ENCODE measurements at regions not wholly inside any gene's neighbourhood (a gene's known extent, or its start where the extent isn't known, plus 50 kb on each side); places are given as distances from the start of the nearest gene placed in this dataset.

DNA sequence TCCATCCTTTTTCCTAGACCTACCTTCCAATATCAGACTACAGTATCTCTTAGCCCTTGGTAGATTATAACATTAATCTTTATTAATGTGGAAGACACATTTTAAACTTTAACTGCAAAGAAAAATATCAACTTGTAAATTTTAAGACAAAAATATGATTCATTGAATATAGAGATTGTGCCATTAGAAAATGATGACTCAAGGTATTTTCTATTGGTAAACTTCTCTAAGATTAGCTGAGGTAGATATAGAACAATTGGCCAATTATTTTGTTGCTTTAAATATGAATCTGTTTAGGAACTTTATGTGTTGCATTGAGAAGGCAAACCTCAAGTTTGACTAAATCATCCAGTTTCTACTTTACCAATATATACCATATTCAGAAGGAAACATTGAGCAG lies 604.7 kb downstream of the CBLN2 start:
- TF ChIP-seq CTCF (IDR thresholded peaks at IDR 0.05; ENCODE audit: borderline replicate concordance, extremely low read depth, low read length, poor library complexity, severe bottlenecking) (no peak), EZH2 (IDR thresholded peaks at IDR 0.05; ENCODE audit: borderline replicate concordance, low read depth, low read length, severe bottlenecking) (no peak)
